DOHH2 (cell line): ENCODE measurements at regions not wholly inside any gene's neighbourhood (a gene's known extent, or its start where the extent isn't known, plus 50 kb on each side); places are given as distances from the start of the nearest gene placed in this dataset.

ENCODE experiments used
- H3F3A ChIP-seq: fragments of 200-600 bp; sonication (generic), shearing (Covaris generic); 2 replicates; pipeline ENCODE4 v1.6.0; 2016; ENCODE audit warnings: antibody characterized with exemption, mild to moderate bottlenecking; ENCODE audit not compliant: control insufficient read depth, insufficient read depth
- H3K27ac ChIP-seq: fragments of 200-600 bp; sonication (generic); 2 replicates; pipeline ENCODE4 v1.5.1; 2014; ENCODE audit warnings: low read depth, mild to moderate bottlenecking, low read length, moderate library complexity
- H3K27me3 ChIP-seq: fragments of 200-600 bp; sonication (generic); 2 replicates; pipeline ENCODE4 v1.6.1; 2014; ENCODE audit warnings: mild to moderate bottlenecking, low read length, mixed read lengths; ENCODE audit not compliant: control insufficient read depth
- H3K36me3 ChIP-seq: fragments of 200-600 bp; sonication (generic); 2 replicates; pipeline ENCODE4 v1.6.1; 2014; ENCODE audit warnings: mild to moderate bottlenecking, low read length, moderate library complexity, mixed read lengths; ENCODE audit not compliant: control insufficient read depth
- H3K4me1 ChIP-seq: fragments of 200-600 bp; sonication (generic); 2 replicates; pipeline ENCODE4 v1.6.1; 2014; ENCODE audit warnings: mild to moderate bottlenecking, low read length, mixed read lengths; ENCODE audit not compliant: control insufficient read depth
- H3K4me2 ChIP-seq: fragments of 200-600 bp; sonication (generic); 2 replicates; pipeline ENCODE4 v1.6.0; 2014; ENCODE audit warnings: mild to moderate bottlenecking, low read length, moderate library complexity
- H3K4me3 ChIP-seq: fragments of 200-600 bp; sonication (generic); 2 replicates; pipeline ENCODE4 v1.5.1; 2014; ENCODE audit warnings: mild to moderate bottlenecking, low read length, mixed read lengths
- H3K79me2 ChIP-seq: fragments of 200-600 bp; sonication (generic); 2 replicates; pipeline ENCODE4 v1.6.1; 2014; ENCODE audit warnings: mild to moderate bottlenecking, low read length, mixed read lengths; ENCODE audit not compliant: control insufficient read depth
- H3K9me2 ChIP-seq: fragments of 200-600 bp; sonication (generic); replicated peaks from 2 replicates; pipeline ENCODE4 v1.6.1; 2014; ENCODE audit warnings: mild to moderate bottlenecking, low read length, mixed read lengths; ENCODE audit not compliant: control insufficient read depth
- H3K9me3 ChIP-seq: fragments of 200-600 bp; sonication (generic); 2 replicates; pipeline ENCODE4 v1.6.1; 2014; ENCODE audit warnings: antibody characterized with exemption, low read length, mixed read lengths; ENCODE audit not compliant: control insufficient read depth, insufficient read depth
- H4K20me1 ChIP-seq: fragments of 200-600 bp; sonication (generic); 2 replicates; pipeline ENCODE4 v1.6.0; 2014; ENCODE audit warnings: low read depth, mild to moderate bottlenecking, antibody characterized with exemption, low read length, moderate library complexity; ENCODE audit not compliant: control insufficient read depth, insufficient read depth
- CTCF ChIP-seq: fragments of 200-600 bp; sonication (generic); IDR thresholded peaks from one replicate; pipeline ENCODE4 v1.5.1; 2014; ENCODE audit warnings: antibody characterized with exemption, mild to moderate bottlenecking, low read depth, low read length; ENCODE audit not compliant: poor library complexity, severe bottlenecking
- EZH2phosphoT487 ChIP-seq: fragments of 200-600 bp; sonication (generic); IDR thresholded peaks from 2 replicates; pipeline ENCODE4 v1.6.1; 2017; ENCODE audit warnings: borderline replicate concordance, mild to moderate bottlenecking, antibody characterized with exemption, low read length, moderate library complexity, mixed read lengths

GRCh38 chr2:223161873-223162458 lies 110.0 kb downstream of the KCNE4 start:
- Histone ChIP-seq H3K9me3 (no peaks in the 10 kb centered on the region), H3K27me3 (no peaks in the 10 kb centered on the region), H3K27ac (no peak overlapping the region), H3K79me2 (no peaks in the 10 kb centered on the region), H3K4me3 (no peak overlapping the region), H3K4me2 (no peak overlapping the region), H4K20me1 (no peaks in the 10 kb centered on the region), H3K4me1 (peaks cover 3% of the 10 kb centered on the region), H3K36me3 (no peaks in the 10 kb centered on the region), H3K9me2 (no peaks in the 10 kb centered on the region), H3F3A (no peaks in the 10 kb centered on the region)
- no peak for TF ChIP-seq CTCF
- TF ChIP-seq EZH2phosphoT487 = no peak

- no peaks in the 10 kb centered on the region for H3K9me2 ChIP-seq
- no peaks in the 10 kb centered on the region for H3K79me2 ChIP-seq
- H3K27me3 ChIP-seq = no peaks in the 10 kb centered on the region
- H3F3A ChIP-seq = no peaks in the 10 kb centered on the region
- no peaks in the 10 kb centered on the region for H3K36me3 ChIP-seq
- TF ChIP-seq EZH2phosphoT487 (no peak), CTCF (no peak)
- no peak overlapping the region for H3K4me2 ChIP-seq
- H3K27ac ChIP-seq = no peak overlapping the region
- no peaks in the 10 kb centered on the region for H3K9me3 ChIP-seq
- no peak overlapping the region for H3K4me3 ChIP-seq
- H3K4me1 ChIP-seq = peaks cover 6% of the 10 kb centered on the region
- H4K20me1 ChIP-seq = no peaks in the 10 kb centered on the region
Measured at GRCh38 chr2:223165423-223166214, 113.6 kb downstream of the KCNE4 start.

- Histone ChIP-seq H3F3A (no peaks in the 10 kb centered on the region), H3K27ac (no peak overlapping the region), H3K27me3 (no peaks in the 10 kb centered on the region), H3K79me2 (no peaks in the 10 kb centered on the region), H3K9me3 (no peaks in the 10 kb centered on the region), H3K9me2 (no peaks in the 10 kb centered on the region), H3K36me3 (no peaks in the 10 kb centered on the region), H3K4me1 (peaks cover 6% of the 10 kb centered on the region), H4K20me1 (no peaks in the 10 kb centered on the region), H3K4me3 (no peak overlapping the region), H3K4me2 (no peak overlapping the region)
- TF ChIP-seq EZH2phosphoT487 = no peak
- no peak for TF ChIP-seq CTCF
Measured at GRCh38 chr2:223166215-223166493, 114.2 kb downstream of the KCNE4 start.
